SK-N-SH treated with all-trans-retinoic acid at 6 μM for 48 hours (cell line): ENCODE measurements at regions not wholly inside any gene's neighbourhood (a gene's known extent, or its start where the extent isn't known, plus 50 kb on each side); places are given as distances from the start of the nearest gene placed in this dataset.

Source experiments
- ATAC-seq: fragments of 200-7000 bp; cut with Tn5 transposase; 3 replicates; pipeline ENCODE4 v1.9.1; 2020; ENCODE audit warnings: mild to moderate bottlenecking, moderate library complexity
- ARNTL ChIP-seq: fragments of 450-650 bp; formaldehyde crosslinking; IDR thresholded peaks from 2 replicates; pipeline ENCODE4 v1.5.0; 2020; ENCODE audit warnings: low read depth, mild to moderate bottlenecking, moderate library complexity, borderline replicate concordance
- BACH2 ChIP-seq: fragments of 250-450 bp; sonication (Bioruptor Pico); IDR thresholded peaks from 2 replicates; pipeline ENCODE4 v1.9.0; 2021; ENCODE audit warnings: mild to moderate bottlenecking, borderline replicate concordance
- CSDC2 ChIP-seq: fragments of 250-450 bp; sonication (Bioruptor Pico); IDR thresholded peaks from 2 replicates; pipeline ENCODE4 v1.5.0; 2020; ENCODE audit warnings: mild to moderate bottlenecking, moderate library complexity
- ESRRG ChIP-seq: fragments of 250-450 bp; sonication (Bioruptor Pico); IDR thresholded peaks from 2 replicates; pipeline ENCODE4 v1.6.1; 2021; ENCODE audit warnings: mild to moderate bottlenecking
- GLIS3 ChIP-seq: fragments of 250-450 bp; sonication (Bioruptor Pico); IDR thresholded peaks from 2 replicates; pipeline ENCODE4 v1.5.0; 2020; ENCODE audit warnings: mild to moderate bottlenecking, moderate library complexity
- ISL1 ChIP-seq: fragments of 250-450 bp; sonication (Bioruptor Pico); IDR thresholded peaks from 2 replicates; pipeline ENCODE4 v2.1.2; 2022; ENCODE audit warnings: mild to moderate bottlenecking, moderate library complexity
- OSR1 ChIP-seq: fragments of 250-450 bp; sonication (Bioruptor Pico); IDR thresholded peaks from 2 replicates; pipeline ENCODE4 v1.8.0; 2022; ENCODE audit warnings: moderate library complexity, mild to moderate bottlenecking, inconsistent platforms
- PPARA ChIP-seq: fragments of 250-450 bp; sonication (Bioruptor Pico); IDR thresholded peaks from 2 replicates; pipeline ENCODE4 v1.5.0; 2020; ENCODE audit warnings: mild to moderate bottlenecking, borderline replicate concordance
- RARB ChIP-seq: fragments of 250-450 bp; sonication (Bioruptor Pico); IDR thresholded peaks from 2 replicates; pipeline ENCODE4 v1.8.0; 2021; ENCODE audit warnings: mild to moderate bottlenecking, moderate library complexity
- SNAI2 ChIP-seq: fragments of 250-450 bp; sonication (Bioruptor Pico); IDR thresholded peaks from 2 replicates; pipeline ENCODE4 v1.5.0; 2020; ENCODE audit warnings: mild to moderate bottlenecking, moderate library complexity
- TCF4 ChIP-seq: fragments of 250-450 bp; sonication (Bioruptor Pico); IDR thresholded peaks from 2 replicates; pipeline ENCODE4 v1.8.0; 2021; ENCODE audit warnings: mild to moderate bottlenecking, moderate library complexity, borderline replicate concordance
- TOX ChIP-seq: fragments of 250-450 bp; sonication (Bioruptor Pico); IDR thresholded peaks from 2 replicates; pipeline ENCODE4 v1.8.0; 2021; ENCODE audit warnings: mild to moderate bottlenecking, moderate library complexity, borderline replicate concordance
- ZC3H10 ChIP-seq: fragments of 250-450 bp; sonication (Bioruptor Pico); IDR thresholded peaks from 2 replicates; pipeline ENCODE4 v1.5.1; 2021; ENCODE audit warnings: mild to moderate bottlenecking, moderate library complexity
- ZFP3 ChIP-seq: fragments of 250-450 bp; sonication (Bioruptor Pico); IDR thresholded peaks from 2 replicates; pipeline ENCODE4 v1.5.0; 2020; ENCODE audit warnings: mild to moderate bottlenecking, moderate library complexity
- ZFP30 ChIP-seq: fragments of 450-650 bp; formaldehyde crosslinking; IDR thresholded peaks from 2 replicates; pipeline ENCODE4 v1.5.0; 2022; ENCODE audit warnings: mild to moderate bottlenecking, moderate library complexity
- ZNF565 ChIP-seq: fragments of 450-650 bp; formaldehyde crosslinking; conservative IDR thresholded peaks from 2 replicates; pipeline ENCODE4 v1.5.0; 2020; ENCODE audit warnings: low read depth, mild to moderate bottlenecking, moderate library complexity
- ZNF70 ChIP-seq: fragments of 450-650 bp; formaldehyde crosslinking; IDR thresholded peaks from 2 replicates; pipeline ENCODE4 v1.5.0; 2020; ENCODE audit warnings: mild to moderate bottlenecking, moderate library complexity
- ZNF8 ChIP-seq: fragments of 450-650 bp; formaldehyde crosslinking; IDR thresholded peaks from 2 replicates; pipeline ENCODE4 v1.5.0; 2020; ENCODE audit warnings: mild to moderate bottlenecking, moderate library complexity
- TF ChIP-seq, protein P1 (sequence below): fragments of 250-450 bp; sonication (Bioruptor Pico); IDR thresholded peaks from 2 replicates; pipeline ENCODE4 v1.5.1; 2020; ENCODE audit warnings: low read depth, mild to moderate bottlenecking, moderate library complexity
- TF ChIP-seq, protein P2 (sequence below): fragments of 250-450 bp; sonication (Bioruptor Pico); IDR thresholded peaks from 2 replicates; pipeline ENCODE4 v1.5.0; 2020; ENCODE audit warnings: mild to moderate bottlenecking, moderate library complexity
- TF ChIP-seq, protein P3 (sequence below): fragments of 250-450 bp; sonication (Bioruptor Pico); IDR thresholded peaks from 2 replicates; pipeline ENCODE4 v1.5.1; 2021; ENCODE audit warnings: mild to moderate bottlenecking, moderate library complexity
- TF ChIP-seq, protein P4 (sequence below): fragments of 250-450 bp; sonication (Bioruptor Pico); IDR thresholded peaks from 2 replicates; pipeline ENCODE4 v1.8.0; 2020; ENCODE audit warnings: mild to moderate bottlenecking, moderate library complexity, borderline replicate concordance

DNA sequence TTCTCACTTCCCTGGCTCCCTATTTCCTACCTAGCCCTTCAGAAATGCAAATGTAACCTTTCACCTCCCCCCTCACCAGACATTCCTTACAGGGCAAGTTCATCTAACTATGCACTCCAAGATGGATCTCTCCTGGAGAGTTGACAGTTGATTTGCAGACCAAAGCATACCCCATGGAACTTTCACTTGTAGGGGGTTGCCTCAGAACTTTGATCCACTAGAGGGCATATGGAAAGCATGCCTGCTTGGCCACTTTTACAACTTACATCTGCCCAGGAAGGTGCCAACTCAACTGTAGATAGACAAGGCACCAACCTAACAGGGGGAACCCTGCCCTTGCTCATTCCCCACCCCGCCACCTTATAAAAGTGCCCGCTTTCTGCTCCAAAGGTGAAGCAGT is 187.8 kb downstream of the NXNL2 start (continued):
- TF ChIP-seq, protein P1, sequence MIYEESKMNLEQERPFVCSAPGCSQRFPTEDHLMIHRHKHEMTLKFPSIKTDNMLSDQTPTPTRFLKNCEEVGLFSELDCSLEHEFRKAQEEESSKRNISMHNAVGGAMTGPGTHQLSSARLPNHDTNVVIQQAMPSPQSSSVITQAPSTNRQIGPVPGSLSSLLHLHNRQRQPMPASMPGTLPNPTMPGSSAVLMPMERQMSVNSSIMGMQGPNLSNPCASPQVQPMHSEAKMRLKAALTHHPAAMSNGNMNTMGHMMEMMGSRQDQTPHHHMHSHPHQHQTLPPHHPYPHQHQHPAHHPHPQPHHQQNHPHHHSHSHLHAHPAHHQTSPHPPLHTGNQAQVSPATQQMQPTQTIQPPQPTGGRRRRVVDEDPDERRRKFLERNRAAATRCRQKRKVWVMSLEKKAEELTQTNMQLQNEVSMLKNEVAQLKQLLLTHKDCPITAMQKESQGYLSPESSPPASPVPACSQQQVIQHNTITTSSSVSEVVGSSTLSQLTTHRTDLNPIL = no peak

DNA sequence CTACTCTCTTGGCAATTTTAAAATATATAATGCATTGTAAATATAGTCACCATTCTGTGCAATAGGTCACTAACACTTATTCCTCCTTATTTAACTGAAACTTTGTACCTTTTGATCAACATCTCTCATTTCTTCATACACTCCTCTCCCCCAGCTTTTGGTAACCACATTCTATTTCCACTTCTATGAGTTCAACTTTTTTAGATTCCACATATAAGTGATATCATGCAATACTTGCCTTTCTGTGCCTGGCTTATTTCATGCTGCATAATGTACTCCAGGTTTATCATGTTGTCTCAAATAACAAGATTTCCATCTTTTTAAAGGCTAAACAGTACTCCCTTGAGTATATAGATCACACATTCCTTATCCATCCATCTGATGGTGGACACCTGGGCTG is 188.8 kb downstream of the NXNL2 start:
- TF ChIP-seq BACH2 (CRISPR knock-in tag) (no peak), ZFP30 (no peak), RARB (CRISPR knock-in tag) (no peak), ISL1 (CRISPR knock-in tag) (no peak), ZNF565 (CRISPR knock-in tag) (no peak), OSR1 (no peak), ZFP3 (CRISPR knock-in tag) (no peak), PPARA (CRISPR knock-in tag) (no peak), ARNTL (CRISPR knock-in tag) (no peak), ESRRG (CRISPR knock-in tag) (no peak)
- TF ChIP-seq, protein P2, sequence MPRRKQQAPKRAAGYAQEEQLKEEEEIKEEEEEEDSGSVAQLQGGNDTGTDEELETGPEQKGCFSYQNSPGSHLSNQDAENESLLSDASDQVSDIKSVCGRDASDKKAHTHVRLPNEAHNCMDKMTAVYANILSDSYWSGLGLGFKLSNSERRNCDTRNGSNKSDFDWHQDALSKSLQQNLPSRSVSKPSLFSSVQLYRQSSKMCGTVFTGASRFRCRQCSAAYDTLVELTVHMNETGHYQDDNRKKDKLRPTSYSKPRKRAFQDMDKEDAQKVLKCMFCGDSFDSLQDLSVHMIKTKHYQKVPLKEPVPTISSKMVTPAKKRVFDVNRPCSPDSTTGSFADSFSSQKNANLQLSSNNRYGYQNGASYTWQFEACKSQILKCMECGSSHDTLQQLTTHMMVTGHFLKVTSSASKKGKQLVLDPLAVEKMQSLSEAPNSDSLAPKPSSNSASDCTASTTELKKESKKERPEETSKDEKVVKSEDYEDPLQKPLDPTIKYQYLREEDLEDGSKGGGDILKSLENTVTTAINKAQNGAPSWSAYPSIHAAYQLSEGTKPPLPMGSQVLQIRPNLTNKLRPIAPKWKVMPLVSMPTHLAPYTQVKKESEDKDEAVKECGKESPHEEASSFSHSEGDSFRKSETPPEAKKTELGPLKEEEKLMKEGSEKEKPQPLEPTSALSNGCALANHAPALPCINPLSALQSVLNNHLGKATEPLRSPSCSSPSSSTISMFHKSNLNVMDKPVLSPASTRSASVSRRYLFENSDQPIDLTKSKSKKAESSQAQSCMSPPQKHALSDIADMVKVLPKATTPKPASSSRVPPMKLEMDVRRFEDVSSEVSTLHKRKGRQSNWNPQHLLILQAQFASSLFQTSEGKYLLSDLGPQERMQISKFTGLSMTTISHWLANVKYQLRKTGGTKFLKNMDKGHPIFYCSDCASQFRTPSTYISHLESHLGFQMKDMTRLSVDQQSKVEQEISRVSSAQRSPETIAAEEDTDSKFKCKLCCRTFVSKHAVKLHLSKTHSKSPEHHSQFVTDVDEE (CRISPR knock-in tag) = no peak
- TF ChIP-seq, protein P3, sequence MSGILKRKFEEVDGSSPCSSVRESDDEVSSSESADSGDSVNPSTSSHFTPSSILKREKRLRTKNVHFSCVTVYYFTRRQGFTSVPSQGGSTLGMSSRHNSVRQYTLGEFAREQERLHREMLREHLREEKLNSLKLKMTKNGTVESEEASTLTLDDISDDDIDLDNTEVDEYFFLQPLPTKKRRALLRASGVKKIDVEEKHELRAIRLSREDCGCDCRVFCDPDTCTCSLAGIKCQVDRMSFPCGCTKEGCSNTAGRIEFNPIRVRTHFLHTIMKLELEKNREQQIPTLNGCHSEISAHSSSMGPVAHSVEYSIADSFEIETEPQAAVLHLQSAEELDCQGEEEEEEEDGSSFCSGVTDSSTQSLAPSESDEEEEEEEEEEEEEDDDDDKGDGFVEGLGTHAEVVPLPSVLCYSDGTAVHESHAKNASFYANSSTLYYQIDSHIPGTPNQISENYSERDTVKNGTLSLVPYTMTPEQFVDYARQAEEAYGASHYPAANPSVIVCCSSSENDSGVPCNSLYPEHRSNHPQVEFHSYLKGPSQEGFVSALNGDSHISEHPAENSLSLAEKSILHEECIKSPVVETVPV (CRISPR knock-in tag) = no peak
- TF ChIP-seq, protein P1 = no peak
- ATAC-seq = peak; percentile 34; the same call in 1 of the 3 replicates

DNA sequence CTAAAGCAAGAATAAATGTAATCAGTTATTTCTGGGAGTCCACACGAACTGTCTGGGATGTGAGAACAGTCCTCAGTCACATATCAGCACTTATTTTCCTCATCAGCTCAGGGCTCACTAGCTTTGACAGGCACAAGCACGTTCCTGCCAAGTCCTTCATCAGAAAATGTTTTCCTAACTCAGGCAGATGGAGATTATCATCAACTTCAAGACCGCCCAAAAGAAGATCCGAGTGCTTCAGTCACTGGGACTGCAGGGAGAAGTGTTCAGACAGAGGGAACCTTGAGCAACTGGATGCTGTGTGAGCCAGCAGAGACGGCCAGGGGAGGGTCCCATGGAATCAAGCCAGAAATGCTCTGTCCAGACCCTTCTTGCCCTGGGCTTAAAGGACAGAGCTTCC is 189.4 kb downstream of the NXNL2 start:
- TF ChIP-seq, protein P3 (CRISPR knock-in tag) = no peak
- TF ChIP-seq, all 23 proteins: peak for 0
- peak; percentile 22; the same call in 1 of the 3 replicates for ATAC-seq

DNA sequence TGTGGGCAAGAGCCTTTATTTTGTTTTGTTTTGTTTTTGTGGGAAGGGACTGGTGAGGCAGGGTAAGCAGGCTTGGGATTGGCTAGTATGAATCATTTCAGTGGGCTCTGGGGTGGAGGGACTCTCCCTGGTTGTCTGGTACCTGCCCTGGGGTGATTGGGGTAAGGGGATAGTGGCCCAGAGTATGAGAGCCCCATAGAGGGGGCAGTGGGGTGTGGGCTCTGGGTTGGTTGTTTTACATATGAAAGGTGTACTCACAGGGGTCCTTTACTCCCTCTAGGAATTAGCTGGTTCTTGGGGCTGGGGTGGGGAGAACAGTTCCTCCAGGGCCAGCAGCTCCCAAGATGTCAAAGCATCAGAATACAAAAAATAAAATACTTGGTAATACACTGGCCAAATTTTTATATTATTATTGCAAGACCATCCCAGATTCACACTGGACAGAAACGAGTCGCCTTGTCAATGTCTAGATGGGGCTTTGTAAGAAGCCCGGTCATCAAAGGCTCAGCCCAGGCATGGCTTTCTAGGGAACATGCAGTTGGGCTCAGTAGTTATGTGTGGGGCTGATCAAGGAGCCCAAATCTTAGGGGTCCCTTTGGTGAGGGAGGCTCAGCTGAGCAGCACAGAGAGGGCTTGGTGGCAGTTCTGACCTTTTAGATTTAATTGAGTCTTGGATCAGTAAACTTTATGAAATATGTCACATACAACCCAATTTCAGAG is 190.5 kb downstream of the NXNL2 start:
- TF ChIP-seq RARB (CRISPR knock-in tag) (no peak), ESRRG (CRISPR knock-in tag) (no peak), ZC3H10 (no peak), ZFP30 (no peak), ZNF70 (no peak), TOX (CRISPR knock-in tag) (no peak), GLIS3 (CRISPR knock-in tag) (no peak), ZNF8 (CRISPR knock-in tag) (no peak), ZNF565 (CRISPR knock-in tag) (no peak), PPARA (CRISPR knock-in tag) (no peak), ISL1 (CRISPR knock-in tag) (no peak), ZFP3 (CRISPR knock-in tag) (no peak), CSDC2 (CRISPR knock-in tag) (no peak), SNAI2 (no peak), BACH2 (CRISPR knock-in tag) (no peak), TCF4 (CRISPR knock-in tag) (no peak)
- TF ChIP-seq, protein P4, sequence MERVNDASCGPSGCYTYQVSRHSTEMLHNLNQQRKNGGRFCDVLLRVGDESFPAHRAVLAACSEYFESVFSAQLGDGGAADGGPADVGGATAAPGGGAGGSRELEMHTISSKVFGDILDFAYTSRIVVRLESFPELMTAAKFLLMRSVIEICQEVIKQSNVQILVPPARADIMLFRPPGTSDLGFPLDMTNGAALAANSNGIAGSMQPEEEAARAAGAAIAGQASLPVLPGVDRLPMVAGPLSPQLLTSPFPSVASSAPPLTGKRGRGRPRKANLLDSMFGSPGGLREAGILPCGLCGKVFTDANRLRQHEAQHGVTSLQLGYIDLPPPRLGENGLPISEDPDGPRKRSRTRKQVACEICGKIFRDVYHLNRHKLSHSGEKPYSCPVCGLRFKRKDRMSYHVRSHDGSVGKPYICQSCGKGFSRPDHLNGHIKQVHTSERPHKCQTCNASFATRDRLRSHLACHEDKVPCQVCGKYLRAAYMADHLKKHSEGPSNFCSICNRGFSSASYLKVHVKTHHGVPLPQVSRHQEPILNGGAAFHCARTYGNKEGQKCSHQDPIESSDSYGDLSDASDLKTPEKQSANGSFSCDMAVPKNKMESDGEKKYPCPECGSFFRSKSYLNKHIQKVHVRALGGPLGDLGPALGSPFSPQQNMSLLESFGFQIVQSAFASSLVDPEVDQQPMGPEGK (CRISPR knock-in tag) = no peak
- TF ChIP-seq, protein P3 (CRISPR knock-in tag) = no peak
- TF ChIP-seq, protein P1 = no peak

More for the DNA sequence above, 190.5 kb downstream of the NXNL2 start:
- no peak for ATAC-seq
